Activated T-helper 2 cell treated with anti-CD3 and anti-CD28 coated beads, Interferon-gamma antibody, Interleukin-2, Interleukin-4, amounts not matched to agents 10 μg/mL and 5 μg/mL and 100 μg/mL, durations not matched to agents 14 hours and 24 hours and 36 hours (primary cell): ENCODE measurements at regions not wholly inside any gene's neighbourhood (a gene's known extent, or its start where the extent isn't known, plus 50 kb on each side); places are given as distances from the start of the nearest gene placed in this dataset.
"Not testable (repeated sequence)": the region's sequence is repeated elsewhere in the genome, so short reads cannot be mapped to it uniquely, and the experiment has no call there.

ENCODE experiments used
- DNase-seq: peaks from one replicate; pipeline ENCODE4 v3.0.0; 2021; ENCODE audit warnings: low spot score
- H3K27ac Mint-ChIP-seq: one replicate; pipeline ENCODE4 v1.8.0; 2021; ENCODE audit warnings: mixed read lengths
- H3K27me3 Mint-ChIP-seq: one replicate; pipeline ENCODE4 v1.8.0; 2021; ENCODE audit warnings: low read depth, mixed read lengths
- H3K36me3 Mint-ChIP-seq: one replicate; pipeline ENCODE4 v1.8.0; 2021; ENCODE audit warnings: low read depth, mixed read lengths
- H3K4me1 Mint-ChIP-seq: one replicate; pipeline ENCODE4 v1.8.0; 2021; ENCODE audit warnings: low read depth, mixed read lengths
- H3K4me3 Mint-ChIP-seq: one replicate; pipeline ENCODE4 v1.8.0; 2021; ENCODE audit warnings: low read depth, mild to moderate bottlenecking, moderate library complexity, mixed read lengths
- H3K9me3 Mint-ChIP-seq: one replicate; pipeline ENCODE4 v1.8.0; 2021; ENCODE audit warnings: mixed read lengths
- intact Hi-C: fragments of 100-400 bp; cut with micrococcal nuclease; formaldehyde crosslinking; loops from one replicate; pipeline ENCODE4 v1.15.1; 2023

GRCh38 chr13:56356690-56357089 is 784.0 kb upstream of the PRR20A start:
- Mint-ChIP-seq H3K9me3 (peaks cover 65% of the 10 kb centered on the region), H3K36me3 (no peaks in the 10 kb centered on the region), H3K4me3 (no peak overlapping the region), H3K27me3 (no peaks in the 10 kb centered on the region), H3K4me1 (no peaks in the 10 kb centered on the region), H3K27ac (no peak overlapping the region)
- DNase-seq, result no peak
- intact Hi-C loops, result no loop called here

GRCh38 chr13:56378566-56378965 is 762.2 kb upstream of the PRR20A start:
- Mint-ChIP-seq H3K9me3 (peaks cover 46% of the 10 kb centered on the region), H3K27me3 (no peaks in the 10 kb centered on the region), H3K36me3 (no peaks in the 10 kb centered on the region), H3K4me3 (no peak overlapping the region), H3K4me1 (no peaks in the 10 kb centered on the region), H3K27ac (no peak overlapping the region)
- no peak for DNase-seq
- intact Hi-C loops, result no loop called here

GRCh38 chr13:56393549-56393948 is 747.2 kb upstream of the PRR20A start:
- no peaks in the 10 kb centered on the region for H3K4me1 Mint-ChIP-seq
- H3K27ac Mint-ChIP-seq, result no peak overlapping the region
- no peaks in the 10 kb centered on the region for H3K36me3 Mint-ChIP-seq
- H3K9me3 Mint-ChIP-seq, result peaks cover 52% of the 10 kb centered on the region
- no peak overlapping the region for H3K4me3 Mint-ChIP-seq
- no peaks in the 10 kb centered on the region for H3K27me3 Mint-ChIP-seq
- DNase-seq, result no peak
- intact Hi-C loops, result no loop called here

- Mint-ChIP-seq H3K9me3 (peaks cover 56% of the 10 kb centered on the region), H3K4me3 (no peak overlapping the region), H3K27me3 (no peaks in the 10 kb centered on the region), H3K36me3 (no peaks in the 10 kb centered on the region), H3K27ac (no peak overlapping the region), H3K4me1 (no peaks in the 10 kb centered on the region)
- intact Hi-C loops, result no loop called here
- no peak for DNase-seq
Measured at GRCh38 chr13:56396318-56396717, 744.4 kb upstream of the PRR20A start.

GRCh38 chr13:56400774-56401173 is 739.9 kb upstream of the PRR20A start:
- no peaks in the 10 kb centered on the region for H3K27me3 Mint-ChIP-seq
- intact Hi-C loops, result no loop called here
- H3K9me3 Mint-ChIP-seq, result peaks cover 57% of the 10 kb centered on the region
- no peak for DNase-seq
- H3K27ac Mint-ChIP-seq, result no peak overlapping the region
- H3K36me3 Mint-ChIP-seq, result no peaks in the 10 kb centered on the region
- H3K4me1 Mint-ChIP-seq, result no peaks in the 10 kb centered on the region
- H3K4me3 Mint-ChIP-seq, result no peak overlapping the region

GRCh38 chr13:56412856-56413255 is 727.9 kb upstream of the PRR20A start:
- H3K4me1 Mint-ChIP-seq, result no peaks in the 10 kb centered on the region
- no peaks in the 10 kb centered on the region for H3K27me3 Mint-ChIP-seq
- intact Hi-C loops, result no loop called here
- no peak overlapping the region for H3K27ac Mint-ChIP-seq
- no peaks in the 10 kb centered on the region for H3K36me3 Mint-ChIP-seq
- H3K4me3 Mint-ChIP-seq, result no peak overlapping the region
- peaks cover 30% of the 10 kb centered on the region for H3K9me3 Mint-ChIP-seq
- no peak for DNase-seq

- no peaks in the 10 kb centered on the region for H3K4me1 Mint-ChIP-seq
Measured at GRCh38 chr13:56424246-56424645, 716.5 kb upstream of the PRR20A start.

GRCh38 chr13:56457535-56458190 is 683.1 kb upstream of the PRR20A start:
- Mint-ChIP-seq H3K4me3 (no peak overlapping the region), H3K27ac (no peak overlapping the region), H3K27me3 (no peaks in the 10 kb centered on the region), H3K36me3 (no peaks in the 10 kb centered on the region), H3K9me3 (peaks cover 54% of the 10 kb centered on the region), H3K4me1 (no peaks in the 10 kb centered on the region)
- intact Hi-C loops, result no loop called here
- no peak for DNase-seq

More at GRCh38 chr13:56424246-56424645, 716.5 kb upstream of the PRR20A start:
- no peak for DNase-seq
- H3K9me3 Mint-ChIP-seq, result peaks cover 19% of the 10 kb centered on the region
- no peaks in the 10 kb centered on the region for H3K27me3 Mint-ChIP-seq
- no peaks in the 10 kb centered on the region for H3K36me3 Mint-ChIP-seq
- intact Hi-C loops, result no loop called here
- H3K4me3 Mint-ChIP-seq, result no peak overlapping the region
- H3K27ac Mint-ChIP-seq, result no peak overlapping the region

GRCh38 chr13:56459286-56459685 is 681.4 kb upstream of the PRR20A start:
- H3K9me3 Mint-ChIP-seq, result peaks cover 38% of the 10 kb centered on the region
- H3K27me3 Mint-ChIP-seq, result no peaks in the 10 kb centered on the region
- no peak overlapping the region for H3K4me3 Mint-ChIP-seq
- H3K4me1 Mint-ChIP-seq, result no peaks in the 10 kb centered on the region
- intact Hi-C loops, result no loop called here
- DNase-seq, result no peak
- no peaks in the 10 kb centered on the region for H3K36me3 Mint-ChIP-seq
- H3K27ac Mint-ChIP-seq, result no peak overlapping the region

GRCh38 chr13:56501750-56502149 is 639.0 kb upstream of the PRR20A start:
- Mint-ChIP-seq H3K27me3 (no peaks in the 10 kb centered on the region), H3K9me3 (peaks cover 28% of the 10 kb centered on the region), H3K36me3 (no peaks in the 10 kb centered on the region), H3K4me1 (no peaks in the 10 kb centered on the region), H3K4me3 (no peak overlapping the region), H3K27ac (no peak overlapping the region)
- intact Hi-C loops, result no loop called here
- no peak for DNase-seq

- H3K4me3 Mint-ChIP-seq, result no peak overlapping the region
- no peaks in the 10 kb centered on the region for H3K27me3 Mint-ChIP-seq
- no peak overlapping the region for H3K27ac Mint-ChIP-seq
- no peaks in the 10 kb centered on the region for H3K36me3 Mint-ChIP-seq
- DNase-seq, result no peak
- H3K9me3 Mint-ChIP-seq, result peaks cover 40% of the 10 kb centered on the region
- H3K4me1 Mint-ChIP-seq, result no peaks in the 10 kb centered on the region
- intact Hi-C loops, result no loop called here
Measured at GRCh38 chr13:56510836-56511235, 629.9 kb upstream of the PRR20A start.

- peaks cover 34% of the 10 kb centered on the region for H3K9me3 Mint-ChIP-seq
- H3K27me3 Mint-ChIP-seq, result not testable (repeated sequence)
Measured at GRCh38 chr13:56512336-56512735, 628.4 kb upstream of the PRR20A start.

GRCh38 chr13:56515441-56515840 is 625.3 kb upstream of the PRR20A start:
- Mint-ChIP-seq H3K4me3 (no peak overlapping the region), H3K4me1 (no peaks in the 10 kb centered on the region), H3K27me3 (no peaks in the 10 kb centered on the region), H3K27ac (no peak overlapping the region), H3K9me3 (peaks cover 19% of the 10 kb centered on the region), H3K36me3 (no peaks in the 10 kb centered on the region)
- DNase-seq, result no peak
- intact Hi-C loops, result no loop called here

More at GRCh38 chr13:56512336-56512735, 628.4 kb upstream of the PRR20A start:
- H3K4me3 Mint-ChIP-seq, H3K36me3 Mint-ChIP-seq, H3K27ac Mint-ChIP-seq, intact Hi-C loops, DNase-seq, H3K4me1 Mint-ChIP-seq: not testable (repeated sequence)
